Neural progenitor cell (in vitro differentiated cells): ENCODE measurements at regions not wholly inside any gene's neighbourhood (a gene's known extent, or its start where the extent isn't known, plus 50 kb on each side); places are given as distances from the start of the nearest gene placed in this dataset.

Source experiments
- DNase-seq: peaks from one replicate; pipeline ENCODE4 v3.0.0-alpha.2; 2016; ENCODE audit warnings: low spot score
- H2AFZ ChIP-seq: fragments of 200-600 bp; sonication (generic); replicated peaks from 2 replicates; pipeline ENCODE4 v1.6.1; 2016; ENCODE audit warnings: antibody characterized with exemption
- H3F3A ChIP-seq: fragments of 200-600 bp; sonication (generic); 2 replicates; pipeline ENCODE4 v1.6.1; 2016; ENCODE audit warnings: antibody characterized with exemption, low read depth
- H3K27ac ChIP-seq: fragments of 200-600 bp; sonication (generic); 2 replicates; pipeline ENCODE4 v1.5.1; 2016; ENCODE audit warnings: mild to moderate bottlenecking
- H3K27me3 ChIP-seq: fragments of 200-600 bp; sonication (generic); 2 replicates; pipeline ENCODE4 v1.6.1; 2016; ENCODE audit warnings: mild to moderate bottlenecking, moderate library complexity
- H3K36me3 ChIP-seq: fragments of 200-600 bp; sonication (generic); 2 replicates; pipeline ENCODE4 v1.5.1; 2016
- H3K4me1 ChIP-seq: fragments of 200-600 bp; sonication (generic); 2 replicates; pipeline ENCODE4 v1.6.1; 2016; ENCODE audit warnings: mixed run types
- H3K4me2 ChIP-seq: fragments of 200-600 bp; sonication (generic); 2 replicates; pipeline ENCODE4 v1.6.1; 2016
- H3K4me3 ChIP-seq: fragments of 200-600 bp; sonication (generic); 2 replicates; pipeline ENCODE4 v1.5.1; 2016
- H3K79me2 ChIP-seq: fragments of 200-600 bp; sonication (generic); 2 replicates; pipeline ENCODE4 v1.6.1; 2016; ENCODE audit warnings: low read depth
- H3K9ac ChIP-seq: fragments of 200-600 bp; sonication (generic); 2 replicates; pipeline ENCODE4 v1.6.1; 2016
- H3K9me3 ChIP-seq: fragments of 200-600 bp; sonication (generic); 2 replicates; pipeline ENCODE4 v1.5.1; 2016; ENCODE audit warnings: low read depth
- H4K20me1 ChIP-seq: fragments of 200-600 bp; sonication (generic); 2 replicates; pipeline ENCODE4 v1.6.1; 2016; ENCODE audit warnings: low read depth
- H3K27ac Mint-ChIP-seq: 3 replicates; pipeline ENCODE4 v1.8.0; 2021; ENCODE audit warnings: mixed read lengths
- H3K27me3 Mint-ChIP-seq: 2 replicates; pipeline ENCODE4 v1.8.0; 2022; ENCODE audit warnings: low read depth, mild to moderate bottlenecking, inconsistent platforms, moderate library complexity, mixed read lengths; ENCODE audit not compliant: insufficient read depth
- H3K36me3 Mint-ChIP-seq: 3 replicates; pipeline ENCODE4 v1.8.0; 2021; ENCODE audit warnings: mixed read lengths
- H3K4me1 Mint-ChIP-seq: 3 replicates; pipeline ENCODE4 v1.8.0; 2021; ENCODE audit warnings: mixed read lengths
- H3K4me3 Mint-ChIP-seq: 3 replicates; pipeline ENCODE4 v1.8.0; 2021; ENCODE audit warnings: mild to moderate bottlenecking, moderate library complexity, mixed read lengths
- H3K9me3 Mint-ChIP-seq: 3 replicates; pipeline ENCODE4 v1.8.0; 2020; ENCODE audit warnings: mixed read lengths
- CTCF ChIP-seq: fragments of 200-600 bp; sonication (generic); IDR thresholded peaks from 2 replicates; pipeline ENCODE4 v1.5.1; 2017; ENCODE audit warnings: antibody characterized with exemption, mild to moderate bottlenecking
- EZH2 ChIP-seq: fragments of 200-600 bp; sonication (generic); IDR thresholded peaks from 2 replicates; pipeline ENCODE4 v1.6.1; 2017; ENCODE audit warnings: antibody characterized with exemption, mild to moderate bottlenecking, moderate library complexity
- EZH2phosphoT487 ChIP-seq: fragments of 200-600 bp; sonication (generic); IDR thresholded peaks from 2 replicates; pipeline ENCODE4 v1.6.1; 2017; ENCODE audit warnings: antibody characterized with exemption

GRCh38 chr2:59896499-59897245 is 656.8 kb downstream of the BCL11A start:
- no peaks in the 10 kb centered on the region for H3K4me1 ChIP-seq
- DNase-seq = no peak
- no peak overlapping the region for H3K27ac Mint-ChIP-seq
- H3K4me1 Mint-ChIP-seq = no peaks in the 10 kb centered on the region
- H3K4me2 ChIP-seq = no peak overlapping the region
- H3K27ac ChIP-seq = no peak overlapping the region
- TF ChIP-seq EZH2phosphoT487 (no peak), CTCF (no peak), EZH2 (no peak)
- H3K79me2 ChIP-seq = no peaks in the 10 kb centered on the region
- H3K27me3 Mint-ChIP-seq = peaks cover 3% of the 10 kb centered on the region
- H3F3A ChIP-seq = no peaks in the 10 kb centered on the region
- no peaks in the 10 kb centered on the region for H3K36me3 Mint-ChIP-seq
- H3K4me3 ChIP-seq = no peak overlapping the region
- no peak overlapping the region for H3K9ac ChIP-seq
- no peaks in the 10 kb centered on the region for H3K9me3 Mint-ChIP-seq
- H3K9me3 ChIP-seq = no peaks in the 10 kb centered on the region
- H2AFZ ChIP-seq = no peak overlapping the region
- no peaks in the 10 kb centered on the region for H4K20me1 ChIP-seq
- H3K4me3 Mint-ChIP-seq = no peak overlapping the region
- H3K27me3 ChIP-seq = no peaks in the 10 kb centered on the region
- H3K36me3 ChIP-seq = no peaks in the 10 kb centered on the region

- H3K9me3 ChIP-seq = no peaks in the 10 kb centered on the region
- no peak overlapping the region for H3K9ac ChIP-seq
- H3K27ac ChIP-seq = no peak overlapping the region
- H3F3A ChIP-seq = no peaks in the 10 kb centered on the region
- no peak overlapping the region for H2AFZ ChIP-seq
- H3K79me2 ChIP-seq = no peaks in the 10 kb centered on the region
- H4K20me1 ChIP-seq = no peaks in the 10 kb centered on the region
- no peaks in the 10 kb centered on the region for H3K36me3 ChIP-seq
- TF ChIP-seq EZH2phosphoT487 (no peak), EZH2 (no peak), CTCF (no peak)
- no peak overlapping the region for H3K4me3 ChIP-seq
- Mint-ChIP-seq H3K9me3 (no peaks in the 10 kb centered on the region), H3K27me3 (peaks cover 3% of the 10 kb centered on the region), H3K4me1 (no peaks in the 10 kb centered on the region), H3K4me3 (no peak overlapping the region), H3K36me3 (no peaks in the 10 kb centered on the region), H3K27ac (no peak overlapping the region)
- H3K4me2 ChIP-seq = no peak overlapping the region
- no peak for DNase-seq
- H3K4me1 ChIP-seq = no peaks in the 10 kb centered on the region
- H3K27me3 ChIP-seq = no peaks in the 10 kb centered on the region
These were observed 659.8 kb downstream of the BCL11A start for GRCh38 chr2:59893612-59894011.

GRCh38 chr2:59892398-59892797 is 661.1 kb downstream of the BCL11A start:
- Mint-ChIP-seq H3K27me3 (peaks cover 3% of the 10 kb centered on the region), H3K4me1 (peaks cover 6% of the 10 kb centered on the region), H3K27ac (no peak overlapping the region), H3K9me3 (no peaks in the 10 kb centered on the region), H3K36me3 (no peaks in the 10 kb centered on the region), H3K4me3 (no peak overlapping the region)
- Histone ChIP-seq H3K27ac (no peak overlapping the region), H3K9ac (no peak overlapping the region), H3K4me3 (no peak overlapping the region), H3K4me2 (no peak overlapping the region), H3K4me1 (peaks cover 6% of the 10 kb centered on the region), H3F3A (no peaks in the 10 kb centered on the region), H2AFZ (no peak overlapping the region), H3K36me3 (no peaks in the 10 kb centered on the region), H3K79me2 (no peaks in the 10 kb centered on the region), H3K9me3 (no peaks in the 10 kb centered on the region), H3K27me3 (no peaks in the 10 kb centered on the region), H4K20me1 (no peaks in the 10 kb centered on the region)
- TF ChIP-seq EZH2 (no peak), CTCF (no peak), EZH2phosphoT487 (no peak)
- DNase-seq = no peak
